OCI-M2 (cell line): ENCODE measurements at regions not wholly inside any gene's neighbourhood (a gene's known extent, or its start where the extent isn't known, plus 50 kb on each side); places are given as distances from the start of the nearest gene placed in this dataset.

Experiments used
- DNase-seq: peaks from one replicate; lab custom pipeline; 2025; ENCODE audit not compliant: unreplicated experiment; lab: John Stamatoyannopoulos, UW

- no peak for DNase-seq
Observed at GRCh38 chr1:110816945-110817344, 56.0 kb upstream of the CD53 start.

- no peak for DNase-seq
Observed at GRCh38 chr1:110811529-110811928, 61.4 kb upstream of the CD53 start.

- no peak for DNase-seq
Observed at GRCh38 chr1:110800079-110800478, 72.9 kb upstream of the CD53 start.

- DNase-seq: no peak
Observed at GRCh38 chr1:110798691-110799256, 74.2 kb upstream of the CD53 start.

GRCh38 chr1:110788673-110789072, 84.3 kb upstream of the CD53 start:
- no peak for DNase-seq

GRCh38 chr1:110787328-110788071, 85.4 kb upstream of the CD53 start:
- no peak for DNase-seq

- no peak for DNase-seq
Observed at GRCh38 chr1:110786802-110787327, 86.1 kb upstream of the CD53 start.

GRCh38 chr1:110785612-110786011, 87.3 kb upstream of the CD53 start:
- no peak for DNase-seq

GRCh38 chr1:110785055-110785454, 87.9 kb upstream of the CD53 start:
- no peak for DNase-seq

GRCh38 chr1:110783292-110783918, 89.5 kb upstream of the CD53 start:
- DNase-seq: no peak

GRCh38 chr1:110781525-110781924, 91.4 kb upstream of the CD53 start:
- no peak for DNase-seq

- no peak for DNase-seq
Observed at GRCh38 chr1:110780600-110781484, 92.1 kb upstream of the CD53 start.

- DNase-seq: no peak
Observed at GRCh38 chr1:110779636-110780035, 93.3 kb upstream of the CD53 start.

- DNase-seq: no peak
Observed at GRCh38 chr1:110778821-110779220, 94.1 kb upstream of the CD53 start.

GRCh38 chr1:110777228-110777627, 95.7 kb upstream of the CD53 start:
- DNase-seq: no peak

- no peak for DNase-seq
Observed at GRCh38 chr1:110774398-110774797, 98.5 kb upstream of the CD53 start.

- DNase-seq: no peak
Observed at GRCh38 chr1:110773813-110774212, 99.1 kb upstream of the KCNA3 start.

GRCh38 chr1:110771245-110772022, 96.7 kb upstream of the KCNA3 start:
- no peak for DNase-seq

GRCh38 chr1:110770832-110771231, 96.1 kb upstream of the KCNA3 start:
- no peak for DNase-seq

- DNase-seq: no peak
Observed at GRCh38 chr1:110768605-110769004, 93.9 kb upstream of the KCNA3 start.

GRCh38 chr1:110766336-110766647, 91.6 kb upstream of the KCNA3 start:
- no peak for DNase-seq
